Cerebellar cortex (tissue), 1 donor: ENCODE measurements at regions not wholly inside any gene's neighbourhood (a gene's known extent, or its start where the extent isn't known, plus 50 kb on each side); places are given as distances from the start of the nearest gene placed in this dataset.

Experiments used
- DNase-seq: peaks from one replicate; pipeline ENCODE4 v3.0.0-alpha.2; 2015; ENCODE audit warnings: low spot score

- DNase-seq = no peak
Measured at GRCh38 chr9:87282538-87282937, 215.1 kb upstream of the DAPK1 start.

GRCh38 chr9:87283585-87283984 lies 214.1 kb upstream of the DAPK1 start:
- DNase-seq = no peak

GRCh38 chr9:87285183-87285850 lies 212.3 kb upstream of the DAPK1 start:
- DNase-seq = no peak

GRCh38 chr9:87286506-87286905 lies 211.2 kb upstream of the DAPK1 start:
- no peak for DNase-seq

- no peak for DNase-seq
Measured at GRCh38 chr9:87290241-87291052, 207.2 kb upstream of the DAPK1 start.

- no peak for DNase-seq
Measured at GRCh38 chr9:87292449-87293191, 205.0 kb upstream of the DAPK1 start.

GRCh38 chr9:87294126-87294525 lies 203.5 kb upstream of the DAPK1 start:
- DNase-seq = no peak

GRCh38 chr9:87300915-87301314 lies 196.8 kb upstream of the DAPK1 start:
- DNase-seq = no peak

- DNase-seq = no peak
Measured at GRCh38 chr9:87301371-87301770, 196.3 kb upstream of the DAPK1 start.

GRCh38 chr9:87305151-87305550 lies 192.5 kb upstream of the DAPK1 start:
- no peak for DNase-seq

GRCh38 chr9:87306006-87306405 lies 191.7 kb upstream of the DAPK1 start:
- no peak for DNase-seq

GRCh38 chr9:87307848-87308247 lies 189.8 kb upstream of the DAPK1 start:
- no peak for DNase-seq

GRCh38 chr9:87309236-87309635 lies 188.4 kb upstream of the DAPK1 start:
- DNase-seq = no peak

- DNase-seq = no peak
Measured at GRCh38 chr9:87310827-87311523, 186.7 kb upstream of the DAPK1 start.

GRCh38 chr9:87319656-87320055 lies 178.0 kb upstream of the DAPK1 start:
- no peak for DNase-seq

- no peak for DNase-seq
Measured at GRCh38 chr9:87320146-87320884, 177.4 kb upstream of the DAPK1 start.

- no peak for DNase-seq
Measured at GRCh38 chr9:87322840-87323635, 174.6 kb upstream of the DAPK1 start.

GRCh38 chr9:87323928-87324327 lies 173.7 kb upstream of the DAPK1 start:
- no peak for DNase-seq

- DNase-seq = peak; percentile 54
Measured at GRCh38 chr9:87324613-87325194, 173.0 kb upstream of the DAPK1 start.

- DNase-seq = no peak
Measured at GRCh38 chr9:87327575-87328125, 170.0 kb upstream of the DAPK1 start.
